Kidney (tissue), 13 donors: ENCODE measurements at regions not wholly inside any gene's neighbourhood (a gene's known extent, or its start where the extent isn't known, plus 50 kb on each side); places are given as distances from the start of the nearest gene placed in this dataset.

Experiments used
- DNase-seq, 5 donors: peaks; one replicate each; pipeline ENCODE4 v3.0.0-alpha.2; 2013 to 2020
- FAIRE-seq: peaks from 2 replicates; lab custom pipeline; 2012; peaks lifted over from hg19 to GRCh38; lab: Jason Lieb, UNC
- H3K27ac ChIP-seq, 2 donors: one replicate each; pipeline ENCODE4 v1.7.0; 2013; ENCODE audit warnings: low read depth in 2 of 2, low read length in 2 of 2, inconsistent platforms in 1 of 2
- H3K27me3 ChIP-seq: one replicate; pipeline ENCODE4 v1.7.1; 2013; ENCODE audit warnings: low read length, inconsistent platforms; ENCODE audit not compliant: control insufficient read depth, insufficient read depth
- H3K36me3 ChIP-seq, 3 donors: one replicate each; pipeline versions ENCODE4 v1.7.0 to v1.7.1; 2013; ENCODE audit warnings: low read length in 3 of 3, control low read depth in 1 of 3, inconsistent platforms in 1 of 3; ENCODE audit not compliant: insufficient read depth in 3 of 3, control insufficient read depth in 2 of 3
- H3K4me1 ChIP-seq, 3 donors: one replicate each; pipeline versions ENCODE4 v1.7.0 to v1.7.1; 2013; ENCODE audit warnings: low read length in 3 of 3, inconsistent platforms in 1 of 3, low read depth in 1 of 3; ENCODE audit not compliant: control insufficient read depth in 2 of 3, insufficient read depth in 2 of 3
- H3K4me3 ChIP-seq, 3 donors: one replicate each; pipeline versions ENCODE4 v1.7.0 to v1.8.1; 2013; ENCODE audit warnings: low read length in 3 of 3, control low read depth in 1 of 3, inconsistent platforms in 1 of 3
- H3K9ac ChIP-seq, 3 donors: one replicate each; pipeline versions ENCODE4 v1.7.0 to v1.7.1; 2013; ENCODE audit warnings: low read length in 3 of 3, control low read depth in 1 of 3, inconsistent platforms in 1 of 3
- H3K9me3 ChIP-seq, 3 donors: one replicate each; pipeline versions ENCODE4 v1.7.0 to v1.7.1; 2013; ENCODE audit warnings: low read length in 3 of 3, control low read depth in 1 of 3, inconsistent platforms in 1 of 3; ENCODE audit not compliant: control insufficient read depth in 2 of 3, insufficient read depth in 1 of 3
- intact Hi-C: fragments of 100-400 bp; cut with DNase I; formaldehyde crosslinking; loops from one replicate; pipeline ENCODE4 v1.11.1; 2022
- TF ChIP-seq, protein P1 (sequence below): IDR thresholded peaks from 3 replicates; pipeline ENCODE4 v1.5.1; 2012; ENCODE audit warnings: mild to moderate bottlenecking, moderate library complexity, borderline replicate concordance; ENCODE audit not compliant: insufficient read depth; ENCODE audit errors: extremely low read depth
- donor health status: control.
- donor health status: control.
- donor health status: control.
- donor health status: control.
- donor health status: control.
- donor health status: DM: yes; HTN: yes; CAD: no.
- donor health status: Normal renal cell carcinoma (clear cell type).

DNA sequence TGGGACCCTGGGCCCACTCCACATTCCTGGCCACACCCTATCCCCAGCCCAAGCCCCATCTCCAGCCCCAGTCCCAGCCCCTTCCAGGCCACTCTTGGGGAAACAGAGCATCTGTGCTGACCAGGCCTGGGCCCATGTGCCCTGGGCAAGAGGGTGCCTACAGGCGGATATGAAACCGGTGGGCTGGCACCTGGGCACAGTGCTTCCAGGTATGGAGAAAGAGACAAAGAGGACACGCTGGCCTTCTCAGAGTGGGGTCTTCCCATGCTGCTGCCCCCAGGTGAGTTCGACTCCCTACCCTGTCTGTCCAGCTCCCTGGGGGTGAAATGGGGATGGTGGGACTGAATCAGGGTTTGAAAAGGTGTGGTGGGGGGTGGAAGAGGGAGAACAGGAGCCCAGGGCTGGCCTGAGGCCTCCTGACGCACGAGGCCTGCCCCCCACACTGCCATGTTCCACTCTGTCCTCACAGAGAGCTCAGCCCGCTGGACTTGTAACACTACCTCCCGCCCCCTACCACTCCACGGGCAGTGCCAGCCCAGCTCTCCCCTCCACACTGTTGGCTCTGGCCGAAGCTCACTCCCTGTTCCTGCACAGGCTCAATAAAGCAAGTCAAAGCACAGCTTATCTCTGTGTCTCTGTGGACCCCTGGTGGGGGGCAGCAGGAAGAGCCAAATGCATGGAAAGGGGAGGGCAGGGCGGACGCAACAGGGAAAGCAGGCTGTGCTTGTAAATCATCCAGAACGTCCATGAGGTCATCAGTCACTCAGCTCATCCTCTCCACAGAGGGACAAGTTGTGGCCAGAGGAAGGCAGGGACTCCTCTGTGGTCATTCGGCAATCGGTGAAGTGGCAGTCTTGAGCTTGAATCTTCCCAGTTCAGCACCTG lies 71.1 kb upstream of the TMEM97 start:
- H3K36me3 ChIP-seq, result no peaks in the 10 kb centered on the region
- no peak overlapping the region for H3K4me3 ChIP-seq
- no peak overlapping the region for H3K9ac ChIP-seq
- no peaks in the 10 kb centered on the region for H3K27me3 ChIP-seq
- H3K4me1 ChIP-seq, result peaks cover 0 to 5% (median 0%) of the 10 kb centered on the region in 3 donors
- no peaks in the 10 kb centered on the region for H3K9me3 ChIP-seq
- H3K27ac ChIP-seq, result no peak overlapping the region
- FAIRE-seq, result no peak
- intact Hi-C loops, result no loop called here
- TF ChIP-seq, protein P1, sequence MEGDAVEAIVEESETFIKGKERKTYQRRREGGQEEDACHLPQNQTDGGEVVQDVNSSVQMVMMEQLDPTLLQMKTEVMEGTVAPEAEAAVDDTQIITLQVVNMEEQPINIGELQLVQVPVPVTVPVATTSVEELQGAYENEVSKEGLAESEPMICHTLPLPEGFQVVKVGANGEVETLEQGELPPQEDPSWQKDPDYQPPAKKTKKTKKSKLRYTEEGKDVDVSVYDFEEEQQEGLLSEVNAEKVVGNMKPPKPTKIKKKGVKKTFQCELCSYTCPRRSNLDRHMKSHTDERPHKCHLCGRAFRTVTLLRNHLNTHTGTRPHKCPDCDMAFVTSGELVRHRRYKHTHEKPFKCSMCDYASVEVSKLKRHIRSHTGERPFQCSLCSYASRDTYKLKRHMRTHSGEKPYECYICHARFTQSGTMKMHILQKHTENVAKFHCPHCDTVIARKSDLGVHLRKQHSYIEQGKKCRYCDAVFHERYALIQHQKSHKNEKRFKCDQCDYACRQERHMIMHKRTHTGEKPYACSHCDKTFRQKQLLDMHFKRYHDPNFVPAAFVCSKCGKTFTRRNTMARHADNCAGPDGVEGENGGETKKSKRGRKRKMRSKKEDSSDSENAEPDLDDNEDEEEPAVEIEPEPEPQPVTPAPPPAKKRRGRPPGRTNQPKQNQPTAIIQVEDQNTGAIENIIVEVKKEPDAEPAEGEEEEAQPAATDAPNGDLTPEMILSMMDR, result no peak
- DNase-seq, result peak in 3 of 5 donors; percentile 51 to 62 (median 56)

DNA sequence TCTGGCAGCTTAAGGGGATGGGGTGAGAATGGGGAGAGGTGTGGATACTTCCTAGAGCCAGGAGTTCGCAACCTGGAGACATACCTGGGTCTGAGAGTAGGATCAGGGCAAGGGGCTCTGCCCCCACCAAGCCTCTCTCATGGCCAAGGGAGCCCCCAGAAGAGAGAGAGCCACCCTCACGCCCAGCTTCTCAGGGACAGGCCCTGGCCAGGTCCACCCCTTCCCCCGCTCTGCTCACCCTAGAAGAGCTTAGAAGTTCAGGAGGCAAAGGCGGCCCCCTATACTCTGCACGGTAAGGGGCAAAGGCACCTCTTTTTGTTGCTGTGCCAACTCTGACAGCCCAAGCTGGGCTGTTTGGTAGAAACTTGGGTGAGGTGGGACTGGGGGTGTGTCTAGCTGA lies 69.3 kb upstream of the TMEM97 start:
- intact Hi-C loops, result no loop called here
- peak in 1 of 5 donors; percentile 47 for DNase-seq
- Histone ChIP-seq H3K9me3 (no peaks in the 10 kb centered on the region), H3K36me3 (no peaks in the 10 kb centered on the region), H3K9ac (no peak overlapping the region), H3K4me1 (peaks cover 0 to 5% (median 0%) of the 10 kb centered on the region in 3 donors), H3K27ac (no peak overlapping the region), H3K4me3 (no peak overlapping the region), H3K27me3 (no peaks in the 10 kb centered on the region)
- TF ChIP-seq, protein P1, result no peak
- no peak for FAIRE-seq

DNA sequence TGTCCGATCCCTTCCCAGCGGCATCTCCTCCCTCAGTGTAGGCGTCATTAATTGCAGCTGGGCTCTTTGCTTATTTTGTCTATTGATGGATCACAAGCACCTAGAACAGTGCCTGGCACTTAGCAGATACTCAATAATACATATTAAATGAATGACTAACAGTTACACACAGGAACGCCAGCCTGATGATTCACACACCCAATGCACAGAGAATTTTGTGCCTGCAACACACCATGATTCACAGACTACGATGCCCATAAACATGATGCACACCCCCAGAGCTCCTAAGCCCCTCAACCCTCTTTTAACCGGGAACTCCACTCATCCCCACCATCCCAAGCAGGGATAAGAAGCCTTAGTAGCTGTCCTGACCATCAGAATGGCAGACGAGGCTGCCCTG lies 66.6 kb upstream of the TMEM97 start:
- Histone ChIP-seq H3K4me1 (peaks cover 0 to 9% (median 0%) of the 10 kb centered on the region in 3 donors), H3K27ac (no peak overlapping the region), H3K4me3 (no peak overlapping the region), H3K27me3 (no peaks in the 10 kb centered on the region), H3K9ac (no peak overlapping the region), H3K36me3 (no peaks in the 10 kb centered on the region), H3K9me3 (no peaks in the 10 kb centered on the region)
- intact Hi-C loops, result no loop called here
- TF ChIP-seq, protein P1, result no peak
- no peak for FAIRE-seq
- DNase-seq, result no peak
